ENCODE measurements at regions not wholly inside any gene's neighbourhood (a gene's known extent, or its start where the extent isn't known, plus 50 kb on each side); places are given as distances from the start of the nearest gene placed in this dataset.

DNA sequence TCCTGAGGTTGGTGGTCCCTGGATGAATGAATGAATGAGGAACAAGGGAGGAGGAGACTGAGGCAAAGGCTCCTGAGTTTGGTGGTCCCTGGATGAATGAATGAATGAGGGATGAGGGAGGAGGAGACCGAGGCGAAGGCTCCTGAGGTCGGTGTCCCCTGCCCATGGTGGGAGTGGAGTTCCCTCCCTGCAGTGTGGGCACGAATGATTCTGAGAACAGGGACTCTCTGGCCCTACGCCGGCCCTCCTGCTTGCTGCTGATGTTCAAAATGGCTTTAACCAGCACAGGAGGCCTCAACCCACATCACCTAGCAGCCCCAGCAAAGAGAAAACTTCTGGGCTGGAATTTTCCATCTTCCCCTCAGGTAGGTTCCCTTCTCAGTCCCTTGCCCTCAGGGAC lies 377.8 kb downstream of the IRX2 start:
- H3K4me1 ChIP-seq: no peaks in the 10 kb centered on the region
- ATAC-seq: no peak
- no peak overlapping the region for H3K4me3 ChIP-seq
- intact Hi-C loops (cut with DNase I): no loop called here
- H3K27me3 ChIP-seq: no peaks in the 10 kb centered on the region
- H3K27ac ChIP-seq: no peak overlapping the region
- TF ChIP-seq, protein P1, sequence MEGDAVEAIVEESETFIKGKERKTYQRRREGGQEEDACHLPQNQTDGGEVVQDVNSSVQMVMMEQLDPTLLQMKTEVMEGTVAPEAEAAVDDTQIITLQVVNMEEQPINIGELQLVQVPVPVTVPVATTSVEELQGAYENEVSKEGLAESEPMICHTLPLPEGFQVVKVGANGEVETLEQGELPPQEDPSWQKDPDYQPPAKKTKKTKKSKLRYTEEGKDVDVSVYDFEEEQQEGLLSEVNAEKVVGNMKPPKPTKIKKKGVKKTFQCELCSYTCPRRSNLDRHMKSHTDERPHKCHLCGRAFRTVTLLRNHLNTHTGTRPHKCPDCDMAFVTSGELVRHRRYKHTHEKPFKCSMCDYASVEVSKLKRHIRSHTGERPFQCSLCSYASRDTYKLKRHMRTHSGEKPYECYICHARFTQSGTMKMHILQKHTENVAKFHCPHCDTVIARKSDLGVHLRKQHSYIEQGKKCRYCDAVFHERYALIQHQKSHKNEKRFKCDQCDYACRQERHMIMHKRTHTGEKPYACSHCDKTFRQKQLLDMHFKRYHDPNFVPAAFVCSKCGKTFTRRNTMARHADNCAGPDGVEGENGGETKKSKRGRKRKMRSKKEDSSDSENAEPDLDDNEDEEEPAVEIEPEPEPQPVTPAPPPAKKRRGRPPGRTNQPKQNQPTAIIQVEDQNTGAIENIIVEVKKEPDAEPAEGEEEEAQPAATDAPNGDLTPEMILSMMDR (IDR thresholded peaks at IDR 0.05): no peak
- H3K36me3 ChIP-seq: no peaks in the 10 kb centered on the region
- no peaks in the 10 kb centered on the region for H3K9me3 ChIP-seq
- DNase-seq: no peak

- DNase-seq (no peak), ATAC-seq (no peak)
- Histone ChIP-seq H3K9me3 (no peaks in the 10 kb centered on the region), H3K27ac (no peak overlapping the region), H3K27me3 (no peaks in the 10 kb centered on the region), H3K36me3 (no peaks in the 10 kb centered on the region), H3K4me3 (no peak overlapping the region), H3K4me1 (no peaks in the 10 kb centered on the region)
- TF ChIP-seq, protein P1 (IDR thresholded peaks at IDR 0.05): no peak
- intact Hi-C loops (cut with DNase I): no loop called here
Observed at GRCh38 chr5:2371419-2371710, 380.1 kb downstream of the IRX2 start.

GRCh38 chr5:2370626-2371418 lies 380.7 kb downstream of the IRX2 start:
- TF ChIP-seq, protein P1 (IDR thresholded peaks at IDR 0.05): no peak
- H3K9me3 ChIP-seq: no peaks in the 10 kb centered on the region
- H3K36me3 ChIP-seq: no peaks in the 10 kb centered on the region
- intact Hi-C loops (cut with DNase I): no loop called here
- peak; percentile 15 for ATAC-seq
- H3K4me1 ChIP-seq: no peaks in the 10 kb centered on the region
- H3K27ac ChIP-seq: no peak overlapping the region
- DNase-seq: no peak
- no peaks in the 10 kb centered on the region for H3K27me3 ChIP-seq
- no peak overlapping the region for H3K4me3 ChIP-seq

GRCh38 chr5:2369178-2369577 lies 382.3 kb downstream of the IRX2 start:
- Histone ChIP-seq H3K27me3 (no peaks in the 10 kb centered on the region), H3K27ac (no peak overlapping the region), H3K4me1 (no peaks in the 10 kb centered on the region), H3K36me3 (no peaks in the 10 kb centered on the region), H3K9me3 (no peaks in the 10 kb centered on the region), H3K4me3 (no peak overlapping the region)
- TF ChIP-seq, protein P1 (IDR thresholded peaks at IDR 0.05): no peak
- intact Hi-C loops (cut with DNase I): no loop called here
- ATAC-seq (no peak), DNase-seq (no peak)

DNA sequence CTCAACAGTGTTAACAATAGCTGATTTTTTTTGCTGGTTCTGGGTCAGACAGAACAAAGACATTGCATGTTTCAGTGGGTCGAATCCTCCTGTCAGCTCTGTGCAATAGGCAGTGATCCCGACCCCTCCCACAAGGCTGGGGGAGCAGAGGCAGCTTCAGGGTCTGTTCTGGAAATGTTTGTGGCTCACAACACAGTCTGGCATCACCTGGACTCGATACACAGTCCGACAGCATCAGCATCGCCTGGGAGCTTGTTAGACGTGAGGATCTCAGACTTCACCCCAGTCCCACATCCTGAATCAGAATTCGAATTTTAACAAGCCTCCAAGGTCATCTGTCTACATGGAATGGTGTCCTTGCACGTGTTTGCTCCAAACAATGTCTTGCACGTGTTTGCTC lies 384.7 kb downstream of the IRX2 start:
- no peaks in the 10 kb centered on the region for H3K36me3 ChIP-seq
- TF ChIP-seq, protein P1 (IDR thresholded peaks at IDR 0.05): no peak
- H3K4me3 ChIP-seq: no peak overlapping the region
- H3K27me3 ChIP-seq: no peaks in the 10 kb centered on the region
- H3K27ac ChIP-seq: no peak overlapping the region
- intact Hi-C loops (cut with DNase I): no loop called here
- ATAC-seq: no peak
- no peak for DNase-seq
- no peaks in the 10 kb centered on the region for H3K4me1 ChIP-seq
- no peaks in the 10 kb centered on the region for H3K9me3 ChIP-seq

GRCh38 chr5:2357309-2357708 lies 394.2 kb downstream of the IRX2 start:
- DNase-seq: no peak

More at GRCh38 chr5:2357309-2357708, 394.2 kb downstream of the IRX2 start:
- H3K27ac ChIP-seq: no peak overlapping the region
- H3K36me3 ChIP-seq: no peaks in the 10 kb centered on the region
- no peak overlapping the region for H3K4me3 ChIP-seq
- H3K27me3 ChIP-seq: no peaks in the 10 kb centered on the region
- intact Hi-C loops (cut with DNase I): no loop called here
- peak; percentile 44 for ATAC-seq
- TF ChIP-seq, protein P1 (IDR thresholded peaks at IDR 0.05): no peak
- peaks cover 4% of the 10 kb centered on the region for H3K4me1 ChIP-seq
- H3K9me3 ChIP-seq: no peaks in the 10 kb centered on the region

Measured in upper lobe of right lung (tissue), 1 donor.